Keratinocyte (primary cell): ENCODE measurements at regions not wholly inside any gene's neighbourhood (a gene's known extent, or its start where the extent isn't known, plus 50 kb on each side); places are given as distances from the start of the nearest gene placed in this dataset.

ENCODE experiments used
- DNase-seq: peaks from one replicate; pipeline ENCODE4 v3.0.0-alpha.2; 2011; ENCODE audit warnings: low read depth, missing footprints, low spot score
- FAIRE-seq: peaks from 2 replicates; lab custom pipeline; 2011; peaks lifted over from hg19 to GRCh38; lab: Jason Lieb, UNC
- H2AFZ ChIP-seq: 2 replicates; pipeline ENCODE4 v1.6.0; 2012; ENCODE audit warnings: low read length, control low read depth, inconsistent platforms; ENCODE audit not compliant: control insufficient read depth
- H3K27ac ChIP-seq: 2 replicates; pipeline ENCODE4 v1.5.1; 2011; ENCODE audit warnings: low read length; ENCODE audit not compliant: control insufficient read depth, insufficient read depth
- H3K27me3 ChIP-seq: 3 replicates; pipeline ENCODE4 v1.6.0; 2011; ENCODE audit warnings: low read length; ENCODE audit not compliant: control insufficient read depth, insufficient read depth; ENCODE audit errors: extremely low read depth
- H3K36me3 ChIP-seq, 2 experiments: 2 replicates in 1 of 2; 3 replicates in 1 of 2; pipeline ENCODE4 v1.5.1; 2011; ENCODE audit warnings: low read length in 2 of 2, mild to moderate bottlenecking in 1 of 2; ENCODE audit not compliant: control insufficient read depth in 2 of 2, insufficient read depth in 2 of 2; ENCODE audit errors: extremely low read depth in 1 of 2
- H3K4me1 ChIP-seq: 3 replicates; pipeline ENCODE4 v1.5.1; 2011; ENCODE audit warnings: low read length; ENCODE audit not compliant: control insufficient read depth, insufficient read depth; ENCODE audit errors: extremely low read depth
- H3K4me2 ChIP-seq: 3 replicates; pipeline ENCODE4 v1.6.0; 2011; ENCODE audit warnings: low read depth, low read length; ENCODE audit not compliant: control insufficient read depth, insufficient read depth; ENCODE audit errors: extremely low read depth
- H3K4me3 ChIP-seq, 3 experiments: fragments of 200-600 bp in 1 of 3; sonication (generic) in 1 of 3; 2 replicates in 2 of 3; 3 replicates in 1 of 3; pipeline ENCODE4 v1.5.1; 2011 to 2016; ENCODE audit warnings: low read length in 3 of 3, mild to moderate bottlenecking in 3 of 3, control low read depth in 2 of 3, inconsistent platforms in 1 of 3, low read depth in 1 of 3, mixed read lengths in 1 of 3, mixed run types in 1 of 3, moderate library complexity in 1 of 3; ENCODE audit not compliant: control insufficient read depth in 2 of 3, insufficient read depth in 2 of 3; ENCODE audit errors: extremely low read depth in 1 of 3
- H3K79me2 ChIP-seq: 2 replicates; pipeline ENCODE4 v1.6.0; 2012; ENCODE audit warnings: low read length; ENCODE audit not compliant: control insufficient read depth, insufficient read depth
- H3K9ac ChIP-seq: 3 replicates; pipeline ENCODE4 v1.6.0; 2011; ENCODE audit warnings: low read length; ENCODE audit not compliant: control insufficient read depth, insufficient read depth; ENCODE audit errors: extremely low read depth
- H3K9me1 ChIP-seq: 3 replicates; pipeline ENCODE4 v1.6.0; 2011; ENCODE audit warnings: low read length; ENCODE audit not compliant: control insufficient read depth, insufficient read depth; ENCODE audit errors: extremely low read depth
- H3K9me3 ChIP-seq: 2 replicates; pipeline ENCODE4 v1.5.1; 2012; ENCODE audit warnings: low read depth, low read length; ENCODE audit not compliant: control insufficient read depth
- H4K20me1 ChIP-seq: 3 replicates; pipeline ENCODE4 v1.6.0; 2011; ENCODE audit warnings: low read length; ENCODE audit not compliant: control insufficient read depth, insufficient read depth; ENCODE audit errors: extremely low read depth
- EZH2 ChIP-seq: IDR thresholded peaks from one replicate; pipeline ENCODE4 v1.6.1; 2012; ENCODE audit warnings: inconsistent platforms, mild to moderate bottlenecking, low read length, moderate library complexity
- dilution Hi-C: fragments of 300-500 bp; cut with MboI; formaldehyde crosslinking; loops from one replicate; pipeline ENCODE4 v1.7.0; 2020; ENCODE audit warnings: low sequenced_read_pairs; ENCODE audit not compliant: extremely low pct_ligation_motif_present
- TF ChIP-seq, protein P1 (sequence below), 3 experiments: IDR thresholded peaks in 1 of 3; conservative IDR thresholded peaks in 1 of 3; optimal IDR thresholded peaks in 1 of 3; 2 replicates in 2 of 3; 3 replicates in 1 of 3; pipeline versions ENCODE3 to v1.5.1; 2011; ENCODE audit warnings: low read length in 3 of 3, mild to moderate bottlenecking in 3 of 3, moderate library complexity in 2 of 3, control low read depth in 1 of 3, inconsistent platforms in 1 of 3; ENCODE audit not compliant: insufficient read depth in 2 of 3; ENCODE audit errors: extremely low read depth in 1 of 3

DNA sequence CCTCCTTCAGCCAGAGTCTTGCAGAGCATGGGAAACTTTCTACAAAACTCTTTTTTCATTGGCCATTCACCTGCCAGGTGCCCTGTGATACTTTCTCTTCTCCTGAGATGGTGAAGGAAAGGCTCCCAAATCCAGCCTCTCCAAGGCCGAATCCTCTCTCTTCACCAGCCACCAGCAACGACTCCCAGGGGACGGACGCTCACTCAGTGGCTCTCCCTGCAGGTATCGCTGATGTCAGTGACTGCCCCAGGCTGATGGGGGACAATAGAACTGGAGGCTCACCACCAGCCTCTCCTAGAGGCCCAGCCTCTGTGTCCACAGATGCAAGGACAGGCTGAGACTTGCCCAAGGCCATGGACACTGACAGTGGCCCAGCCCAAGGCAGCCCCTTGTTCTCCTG lies 204.1 kb downstream of the BCL11B start:
- FAIRE-seq, result no peak
- no peak overlapping the region for H3K27ac ChIP-seq
- dilution Hi-C loops, result no loop called here
- TF ChIP-seq, protein P1, sequence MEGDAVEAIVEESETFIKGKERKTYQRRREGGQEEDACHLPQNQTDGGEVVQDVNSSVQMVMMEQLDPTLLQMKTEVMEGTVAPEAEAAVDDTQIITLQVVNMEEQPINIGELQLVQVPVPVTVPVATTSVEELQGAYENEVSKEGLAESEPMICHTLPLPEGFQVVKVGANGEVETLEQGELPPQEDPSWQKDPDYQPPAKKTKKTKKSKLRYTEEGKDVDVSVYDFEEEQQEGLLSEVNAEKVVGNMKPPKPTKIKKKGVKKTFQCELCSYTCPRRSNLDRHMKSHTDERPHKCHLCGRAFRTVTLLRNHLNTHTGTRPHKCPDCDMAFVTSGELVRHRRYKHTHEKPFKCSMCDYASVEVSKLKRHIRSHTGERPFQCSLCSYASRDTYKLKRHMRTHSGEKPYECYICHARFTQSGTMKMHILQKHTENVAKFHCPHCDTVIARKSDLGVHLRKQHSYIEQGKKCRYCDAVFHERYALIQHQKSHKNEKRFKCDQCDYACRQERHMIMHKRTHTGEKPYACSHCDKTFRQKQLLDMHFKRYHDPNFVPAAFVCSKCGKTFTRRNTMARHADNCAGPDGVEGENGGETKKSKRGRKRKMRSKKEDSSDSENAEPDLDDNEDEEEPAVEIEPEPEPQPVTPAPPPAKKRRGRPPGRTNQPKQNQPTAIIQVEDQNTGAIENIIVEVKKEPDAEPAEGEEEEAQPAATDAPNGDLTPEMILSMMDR (optimal IDR thresholded peaks at IDR 0.05 in 1 of 3, IDR thresholded peaks at IDR 0.05 in 1 of 3, conservative IDR thresholded peaks at IDR 0.05 in 1 of 3; ENCODE audit: extremely low read depth in 1 of 3, insufficient read depth in 2 of 3, low read length in 3 of 3), result no peak
- TF ChIP-seq EZH2, result no peak
- H3K9ac ChIP-seq, result no peak overlapping the region
- no peaks in the 10 kb centered on the region for H3K9me1 ChIP-seq
- no peaks in the 10 kb centered on the region for H4K20me1 ChIP-seq
- H2AFZ ChIP-seq, result no peak overlapping the region
- DNase-seq, result no peak
- H3K9me3 ChIP-seq, result no peaks in the 10 kb centered on the region
- H3K36me3 ChIP-seq, result no peaks in the 10 kb centered on the region
- no peaks in the 10 kb centered on the region for H3K27me3 ChIP-seq
- H3K4me3 ChIP-seq, result no peak overlapping the region
- no peaks in the 10 kb centered on the region for H3K79me2 ChIP-seq
- no peak overlapping the region for H3K4me2 ChIP-seq
- peaks cover 30% of the 10 kb centered on the region for H3K4me1 ChIP-seq

DNA sequence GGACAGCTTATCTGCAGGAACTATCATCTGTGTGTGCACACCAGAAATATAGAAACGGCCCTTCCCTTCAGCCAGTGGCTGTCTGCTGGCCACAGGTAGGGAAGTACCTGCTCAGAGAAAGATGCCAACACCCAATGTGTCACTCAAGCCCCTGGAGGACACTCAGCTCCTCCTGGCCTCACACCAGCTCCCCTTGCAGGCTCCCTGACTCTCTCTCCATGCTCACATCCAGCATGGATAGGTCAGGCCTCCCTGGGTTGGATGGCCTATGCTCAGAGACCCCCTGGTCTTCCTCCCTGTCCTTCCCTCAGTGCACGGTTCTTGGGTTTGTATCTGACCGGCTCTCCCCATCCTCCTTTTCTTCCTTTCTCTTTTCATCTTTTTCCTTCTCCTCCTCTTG lies 202.1 kb downstream of the BCL11B start:
- no peak for TF ChIP-seq EZH2
- TF ChIP-seq, protein P1 (optimal IDR thresholded peaks at IDR 0.05 in 1 of 3, IDR thresholded peaks at IDR 0.05 in 1 of 3, conservative IDR thresholded peaks at IDR 0.05 in 1 of 3; ENCODE audit: extremely low read depth in 1 of 3, insufficient read depth in 2 of 3, low read length in 3 of 3), result no peak
- FAIRE-seq, result no peak

More for the DNA sequence above, 202.1 kb downstream of the BCL11B start:
- Histone ChIP-seq H2AFZ (no peak overlapping the region), H4K20me1 (no peaks in the 10 kb centered on the region), H3K36me3 (no peaks in the 10 kb centered on the region), H3K4me1 (peaks cover 16% of the 10 kb centered on the region), H3K79me2 (no peaks in the 10 kb centered on the region), H3K9me3 (no peaks in the 10 kb centered on the region), H3K27ac (no peak overlapping the region), H3K27me3 (no peaks in the 10 kb centered on the region), H3K4me2 (no peak overlapping the region), H3K9me1 (no peaks in the 10 kb centered on the region), H3K4me3 (no peak overlapping the region), H3K9ac (no peak overlapping the region)
- dilution Hi-C loops, result no loop called here
- DNase-seq, result no peak
